ENCODE measurements at regions not wholly inside any gene's neighbourhood (a gene's known extent, or its start where the extent isn't known, plus 50 kb on each side); places are given as distances from the start of the nearest gene placed in this dataset.

- intact Hi-C loops (cut with DNase I): no loop called here
- WGBS: 61% methylated on average over 1 of the region's 1 CpG
These were observed 554.2 kb upstream of the KCNMB2 start for GRCh38 chr3:177982034-177982433.

DNA sequence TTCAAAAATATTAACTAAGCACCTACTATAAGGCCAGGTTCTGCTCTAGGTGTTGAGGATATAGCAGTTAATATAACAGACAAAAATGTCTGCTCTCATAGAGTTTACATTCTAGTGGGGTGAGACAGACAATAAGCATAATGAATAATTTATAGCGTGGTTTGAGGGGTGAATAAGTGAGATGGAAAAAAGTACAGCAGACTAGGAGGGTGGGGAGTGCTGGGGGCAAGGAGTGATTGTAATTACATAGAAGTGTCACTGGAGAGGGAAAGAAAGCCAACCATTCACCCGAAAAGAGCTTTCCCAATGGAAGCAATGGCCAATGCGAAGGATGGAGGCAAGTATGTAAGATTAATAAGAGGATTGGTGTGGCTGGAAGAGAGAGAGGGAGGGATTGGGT lies 552.9 kb upstream of the KCNMB2 start:
- intact Hi-C loops (cut with DNase I): no loop called here
- Histone ChIP-seq H3K9me3 (no peaks in the 10 kb centered on the region), H3K27me3 (no peaks in the 10 kb centered on the region), H3K4me1 (peaks cover 0 to 8% (median 4%) of the 10 kb centered on the region in 4 donors), H3K36me3 (no peaks in the 10 kb centered on the region), H3K27ac (replicated peaks in 1 of 4) (no peak overlapping the region), H3K4me3 (no peak overlapping the region)
- DNase-seq (ENCODE audit: extremely low spot score): no peak
- TF ChIP-seq POLR2A (IDR thresholded peaks at IDR 0.05; ENCODE audit: low read depth) (no peak), EP300 (IDR thresholded peaks at IDR 0.05) (no peak), POLR2AphosphoS5 (IDR thresholded peaks at IDR 0.05) (no peak)
- TF ChIP-seq, protein P1, sequence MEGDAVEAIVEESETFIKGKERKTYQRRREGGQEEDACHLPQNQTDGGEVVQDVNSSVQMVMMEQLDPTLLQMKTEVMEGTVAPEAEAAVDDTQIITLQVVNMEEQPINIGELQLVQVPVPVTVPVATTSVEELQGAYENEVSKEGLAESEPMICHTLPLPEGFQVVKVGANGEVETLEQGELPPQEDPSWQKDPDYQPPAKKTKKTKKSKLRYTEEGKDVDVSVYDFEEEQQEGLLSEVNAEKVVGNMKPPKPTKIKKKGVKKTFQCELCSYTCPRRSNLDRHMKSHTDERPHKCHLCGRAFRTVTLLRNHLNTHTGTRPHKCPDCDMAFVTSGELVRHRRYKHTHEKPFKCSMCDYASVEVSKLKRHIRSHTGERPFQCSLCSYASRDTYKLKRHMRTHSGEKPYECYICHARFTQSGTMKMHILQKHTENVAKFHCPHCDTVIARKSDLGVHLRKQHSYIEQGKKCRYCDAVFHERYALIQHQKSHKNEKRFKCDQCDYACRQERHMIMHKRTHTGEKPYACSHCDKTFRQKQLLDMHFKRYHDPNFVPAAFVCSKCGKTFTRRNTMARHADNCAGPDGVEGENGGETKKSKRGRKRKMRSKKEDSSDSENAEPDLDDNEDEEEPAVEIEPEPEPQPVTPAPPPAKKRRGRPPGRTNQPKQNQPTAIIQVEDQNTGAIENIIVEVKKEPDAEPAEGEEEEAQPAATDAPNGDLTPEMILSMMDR (IDR thresholded peaks at IDR 0.05): no peak
- WGBS: 82% methylated on average over 3 of the region's 3 CpGs

More at GRCh38 chr3:177982034-177982433, 554.2 kb upstream of the KCNMB2 start:
- H3K27ac ChIP-seq (replicated peaks in 1 of 4): no peak overlapping the region
- no peaks in the 10 kb centered on the region for H3K36me3 ChIP-seq
- H3K27me3 ChIP-seq: no peaks in the 10 kb centered on the region
- H3K4me1 ChIP-seq: peaks cover 0 to 8% (median 4%) of the 10 kb centered on the region in 4 donors
- no peak overlapping the region for H3K4me3 ChIP-seq
- no peak for DNase-seq (ENCODE audit: extremely low spot score)
- H3K9me3 ChIP-seq: no peaks in the 10 kb centered on the region
- no peak for TF ChIP-seq POLR2A (IDR thresholded peaks at IDR 0.05; ENCODE audit: low read depth)
- no peak for TF ChIP-seq POLR2AphosphoS5 (IDR thresholded peaks at IDR 0.05)
- TF ChIP-seq EP300 (IDR thresholded peaks at IDR 0.05): no peak
- TF ChIP-seq, protein P1 (IDR thresholded peaks at IDR 0.05): no peak

DNA sequence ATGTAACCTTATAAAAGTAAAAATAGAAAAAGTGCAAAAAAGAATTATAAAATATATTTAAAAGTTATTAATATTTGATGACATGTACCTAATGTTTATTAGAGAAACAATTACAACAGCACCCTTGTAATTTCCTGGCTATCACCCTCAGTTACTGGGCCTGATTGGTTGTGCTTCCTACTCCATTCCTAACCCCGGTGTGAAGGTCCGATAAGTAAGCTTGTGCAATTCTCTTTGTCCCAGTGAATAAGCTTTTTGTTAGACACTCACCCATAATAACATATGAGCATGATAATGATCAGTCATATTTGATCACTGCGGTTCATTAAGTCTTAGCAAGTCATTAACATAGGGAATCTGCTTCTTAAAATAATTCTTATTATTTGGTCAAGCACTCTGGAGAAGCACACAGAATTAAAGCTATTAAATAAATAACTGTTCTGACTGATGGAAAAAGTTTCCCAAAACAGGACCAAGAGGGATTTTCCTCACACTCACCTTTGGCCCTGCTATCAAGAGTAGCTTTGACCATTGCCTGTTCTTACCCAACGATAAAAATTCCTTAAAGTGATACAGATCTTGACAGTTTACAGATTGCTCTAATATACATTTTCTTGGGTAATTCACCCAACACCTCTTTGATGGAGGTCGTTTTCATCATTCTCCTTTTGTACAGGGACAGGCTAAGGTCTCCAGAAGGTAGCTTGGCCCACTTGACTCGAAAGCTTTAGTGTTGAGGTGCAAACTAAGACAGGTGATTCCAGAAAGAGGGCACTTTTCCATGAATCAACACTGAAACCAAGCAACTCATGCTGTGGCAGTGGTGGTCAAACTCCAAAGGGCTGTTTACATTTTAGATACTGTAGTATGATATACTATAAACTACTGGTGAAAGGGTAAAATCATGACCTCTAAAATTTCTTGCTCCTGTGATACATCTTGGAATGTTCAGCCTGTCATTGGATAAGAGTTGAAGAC lies 543.0 kb upstream of the KCNMB2 start:
- WGBS: 87% methylated on average over 6 of the region's 6 CpGs
- H3K36me3 ChIP-seq: no peaks in the 10 kb centered on the region
- H3K27ac ChIP-seq (replicated peaks in 1 of 4): no peak overlapping the region
- no peaks in the 10 kb centered on the region for H3K27me3 ChIP-seq
- H3K9me3 ChIP-seq: no peaks in the 10 kb centered on the region
- intact Hi-C loops (cut with DNase I): no loop called here
- no peak for TF ChIP-seq EP300 (IDR thresholded peaks at IDR 0.05)
- TF ChIP-seq, protein P1 (IDR thresholded peaks at IDR 0.05): no peak
- no peak for TF ChIP-seq POLR2A (IDR thresholded peaks at IDR 0.05; ENCODE audit: low read depth)
- no peak for TF ChIP-seq POLR2AphosphoS5 (IDR thresholded peaks at IDR 0.05)
- H3K4me3 ChIP-seq: no peak overlapping the region
- H3K4me1 ChIP-seq: peaks cover 0 to 9% (median 3%) of the 10 kb centered on the region in 4 donors
- DNase-seq (ENCODE audit: extremely low spot score): no peak

DNA sequence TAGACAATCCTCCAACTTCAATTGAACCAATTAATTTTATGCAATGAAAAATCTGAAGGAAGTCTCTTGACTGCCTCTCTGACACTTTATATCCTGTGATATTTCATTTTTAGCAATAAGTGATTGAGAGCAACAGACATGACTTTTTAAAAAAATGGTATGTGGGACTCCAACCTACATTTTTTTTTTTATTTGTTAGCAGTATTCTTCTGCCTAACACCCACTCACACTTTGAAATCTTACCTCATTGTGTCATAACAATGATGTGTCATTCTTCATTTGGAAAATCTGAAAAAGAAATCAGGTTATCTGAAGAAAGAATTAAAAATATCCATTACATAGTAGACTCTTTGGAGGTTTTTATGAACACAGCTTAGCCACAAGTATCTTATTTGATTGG lies 541.3 kb upstream of the KCNMB2 start:
- Histone ChIP-seq H3K27me3 (no peaks in the 10 kb centered on the region), H3K9me3 (peaks cover 0 to 9% (median 0%) of the 10 kb centered on the region in 4 donors), H3K27ac (replicated peaks in 1 of 4) (no peak overlapping the region), H3K4me3 (no peak overlapping the region), H3K4me1 (peaks cover 0 to 9% (median 3%) of the 10 kb centered on the region in 4 donors), H3K36me3 (no peaks in the 10 kb centered on the region)
- intact Hi-C loops (cut with DNase I): no loop called here
- TF ChIP-seq POLR2AphosphoS5 (IDR thresholded peaks at IDR 0.05) (no peak), POLR2A (IDR thresholded peaks at IDR 0.05; ENCODE audit: low read depth) (no peak), EP300 (IDR thresholded peaks at IDR 0.05) (no peak)
- TF ChIP-seq, protein P1 (IDR thresholded peaks at IDR 0.05): no peak
- DNase-seq (ENCODE audit: extremely low spot score): no peak
